Stromal cell of bone marrow (primary cell): ENCODE measurements at regions not wholly inside any gene's neighbourhood (a gene's known extent, or its start where the extent isn't known, plus 50 kb on each side); places are given as distances from the start of the nearest gene placed in this dataset.

Experiments
- DNase-seq: peaks from one replicate; pipeline ENCODE4 v3.0.0-alpha.2; 2012; ENCODE audit warnings: low read depth

GRCh38 chr4:41428601-41429279, 109.2 kb upstream of the LIMCH1 start:
- DNase-seq: no peak

GRCh38 chr4:41429280-41429669, 108.7 kb upstream of the LIMCH1 start:
- no peak for DNase-seq

GRCh38 chr4:41430792-41431191, 107.2 kb upstream of the LIMCH1 start:
- DNase-seq: no peak

- no peak for DNase-seq
Measured at GRCh38 chr4:41431276-41431675, 106.7 kb upstream of the LIMCH1 start.

GRCh38 chr4:41432219-41432618, 105.7 kb upstream of the LIMCH1 start:
- no peak for DNase-seq

- DNase-seq: peak; percentile 40
Measured at GRCh38 chr4:41432881-41433280, 105.1 kb upstream of the LIMCH1 start.

GRCh38 chr4:41433361-41433760, 104.6 kb upstream of the LIMCH1 start:
- DNase-seq: no peak

GRCh38 chr4:41435510-41435909, 102.4 kb upstream of the LIMCH1 start:
- DNase-seq: no peak

- DNase-seq: no peak
Measured at GRCh38 chr4:41436419-41436818, 101.5 kb upstream of the LIMCH1 start.

- DNase-seq: no peak
Measured at GRCh38 chr4:41437111-41437536, 100.8 kb upstream of the LIMCH1 start.

GRCh38 chr4:41438931-41439297, 99.0 kb upstream of the LIMCH1 start:
- no peak for DNase-seq

GRCh38 chr4:41442810-41443209, 95.1 kb upstream of the LIMCH1 start:
- DNase-seq: no peak

- DNase-seq: no peak
Measured at GRCh38 chr4:41443340-41444079, 94.4 kb upstream of the LIMCH1 start.

- no peak for DNase-seq
Measured at GRCh38 chr4:41446391-41446790, 91.6 kb upstream of the LIMCH1 start.

- no peak for DNase-seq
Measured at GRCh38 chr4:41446981-41447725, 90.8 kb upstream of the LIMCH1 start.

- DNase-seq: peak; percentile 41
Measured at GRCh38 chr4:41448934-41449333, 89.0 kb upstream of the LIMCH1 start.

GRCh38 chr4:41451961-41452360, 86.0 kb upstream of the LIMCH1 start:
- no peak for DNase-seq

GRCh38 chr4:41452484-41453225, 85.3 kb upstream of the LIMCH1 start:
- DNase-seq: no peak

- DNase-seq: no peak
Measured at GRCh38 chr4:41454423-41454822, 83.5 kb upstream of the LIMCH1 start.

GRCh38 chr4:41455206-41455605, 82.8 kb upstream of the LIMCH1 start:
- DNase-seq: no peak

- no peak for DNase-seq
Measured at GRCh38 chr4:41456559-41457101, 81.3 kb upstream of the LIMCH1 start.

- no peak for DNase-seq
Measured at GRCh38 chr4:41458689-41459088, 79.3 kb upstream of the LIMCH1 start.
